H9 (cell line): ENCODE measurements at regions not wholly inside any gene's neighbourhood (a gene's known extent, or its start where the extent isn't known, plus 50 kb on each side); places are given as distances from the start of the nearest gene placed in this dataset.

Experiments used
- DNase-seq: peaks from one replicate; pipeline ENCODE4 v3.0.0-alpha.2; 2017
- H2AFZ ChIP-seq: one replicate; pipeline ENCODE4 v1.6.1; 2013; ENCODE audit warnings: mild to moderate bottlenecking, low read length, control low read depth, moderate library complexity
- H2AK5ac ChIP-seq: 2 replicates; pipeline ENCODE4 v1.6.1; 2013; ENCODE audit warnings: low read length, control low read depth, mixed read lengths; ENCODE audit not compliant: insufficient read length
- H2BK120ac ChIP-seq: one replicate; pipeline ENCODE4 v1.6.1; 2013; ENCODE audit warnings: low read depth, mild to moderate bottlenecking, low read length, control low read depth, inconsistent platforms; ENCODE audit not compliant: poor library complexity, severe bottlenecking
- H2BK12ac ChIP-seq: 2 replicates; pipeline ENCODE4 v1.6.1; 2013; ENCODE audit warnings: low read length, control low read depth, mixed read lengths, low read depth; ENCODE audit not compliant: insufficient read length
- H2BK15ac ChIP-seq: 2 replicates; pipeline ENCODE4 v1.6.1; 2013; ENCODE audit warnings: low read depth, low read length, control low read depth
- H2BK20ac ChIP-seq: one replicate; pipeline ENCODE4 v1.6.1; 2013; ENCODE audit warnings: low read depth, mild to moderate bottlenecking, low read length, control low read depth, inconsistent platforms; ENCODE audit not compliant: poor library complexity, severe bottlenecking
- H2BK5ac ChIP-seq: 2 replicates; pipeline ENCODE4 v1.6.1; 2013; ENCODE audit warnings: low read length, control low read depth, mixed read lengths; ENCODE audit not compliant: insufficient read length
- H3K14ac ChIP-seq: 2 replicates; pipeline ENCODE4 v1.6.1; 2013; ENCODE audit warnings: low read length, control low read depth; ENCODE audit not compliant: insufficient read depth
- H3K18ac ChIP-seq: 2 replicates; pipeline ENCODE4 v1.6.1; 2013; ENCODE audit warnings: low read depth, mild to moderate bottlenecking, mixed read lengths, low read length, control low read depth; ENCODE audit not compliant: insufficient read length
- H3K23ac ChIP-seq: 2 replicates; pipeline ENCODE4 v1.6.1; 2013; ENCODE audit warnings: low read length, control low read depth, mixed read lengths, low read depth; ENCODE audit not compliant: insufficient read length
- H3K23me2 ChIP-seq: 2 replicates; pipeline ENCODE4 v1.6.1; 2013; ENCODE audit warnings: low read depth, mild to moderate bottlenecking, mixed read lengths, low read length, control low read depth; ENCODE audit not compliant: insufficient read length, poor library complexity, severe bottlenecking
- H3K27ac ChIP-seq: 2 replicates; pipeline ENCODE4 v1.5.1; 2013; ENCODE audit warnings: low read length, control low read depth, mixed read lengths, low read depth; ENCODE audit not compliant: insufficient read length
- H3K27me3 ChIP-seq: 2 replicates; pipeline ENCODE4 v1.6.1; 2013; ENCODE audit warnings: low read length, control low read depth, inconsistent platforms; ENCODE audit not compliant: insufficient read depth
- H3K4ac ChIP-seq: 2 replicates; pipeline ENCODE4 v1.6.1; 2013; ENCODE audit warnings: low read depth, mild to moderate bottlenecking, control low read depth, inconsistent platforms, low read length, moderate library complexity
- H3K4me1 ChIP-seq: 2 replicates; pipeline ENCODE4 v1.6.1; 2013; ENCODE audit warnings: low read length, control low read depth, inconsistent platforms; ENCODE audit not compliant: insufficient read depth
- H3K4me2 ChIP-seq: 2 replicates; pipeline ENCODE4 v1.6.1; 2013; ENCODE audit warnings: low read length, control low read depth, mixed read lengths; ENCODE audit not compliant: insufficient read length, insufficient read depth
- H3K56ac ChIP-seq: 2 replicates; pipeline ENCODE4 v1.6.1; 2013; ENCODE audit warnings: low read depth, mild to moderate bottlenecking, mixed read lengths, low read length, control low read depth; ENCODE audit not compliant: insufficient read length
- H3K79me1 ChIP-seq: 2 replicates; pipeline ENCODE4 v1.6.1; 2013; ENCODE audit warnings: low read depth, mild to moderate bottlenecking, moderate library complexity, low read length, control low read depth, inconsistent platforms; ENCODE audit not compliant: insufficient read depth, poor library complexity, severe bottlenecking
- H3K79me2 ChIP-seq: 2 replicates; pipeline ENCODE4 v1.6.1; 2013; ENCODE audit warnings: low read length, control low read depth, inconsistent platforms; ENCODE audit not compliant: insufficient read depth
- H3K9ac ChIP-seq: 2 replicates; pipeline ENCODE4 v1.6.1; 2013; ENCODE audit warnings: low read length, control low read depth, mixed read lengths; ENCODE audit not compliant: insufficient read length; ENCODE audit errors: extremely low read depth
- H3K9me3 ChIP-seq: one replicate; pipeline ENCODE4 v1.6.1; 2013; ENCODE audit warnings: low read depth, low read length, inconsistent platforms; ENCODE audit not compliant: control insufficient read depth
- H3T11ph ChIP-seq: one replicate; pipeline ENCODE4 v1.6.1; 2013; ENCODE audit warnings: mild to moderate bottlenecking, low read length, control low read depth, inconsistent platforms
- H4K20me1 ChIP-seq: one replicate; pipeline ENCODE4 v1.6.1; 2013; ENCODE audit not compliant: control insufficient read depth, insufficient read length, insufficient read depth
- H4K5ac ChIP-seq: 2 replicates; pipeline ENCODE4 v1.6.1; 2013; ENCODE audit warnings: low read depth, mild to moderate bottlenecking, mixed read lengths, low read length, control low read depth; ENCODE audit not compliant: insufficient read length
- H4K8ac ChIP-seq: replicated peaks from 2 replicates; pipeline ENCODE4 v1.6.1; 2013; ENCODE audit warnings: low read length, control low read depth, mixed read lengths, low read depth; ENCODE audit not compliant: insufficient read length
- H4K91ac ChIP-seq: 2 replicates; pipeline ENCODE4 v1.6.1; 2013; ENCODE audit warnings: low read depth, mild to moderate bottlenecking, moderate library complexity, mixed read lengths, low read length, control low read depth; ENCODE audit not compliant: insufficient read length
- H3K27ac Mint-ChIP-seq, 3 experiments: 2 replicates in 2 of 3; 3 replicates in 1 of 3; pipeline ENCODE4 v1.8.0; 2020 to 2021; ENCODE audit warnings: mixed read lengths in 3 of 3, mild to moderate bottlenecking in 1 of 3, moderate library complexity in 1 of 3
- H3K27me3 Mint-ChIP-seq: 2 replicates; pipeline ENCODE4 v1.8.0; 2021; ENCODE audit warnings: low read depth, mild to moderate bottlenecking, moderate library complexity, mixed read lengths
- H3K36me3 Mint-ChIP-seq, 3 experiments: 2 replicates in 2 of 3; 3 replicates in 1 of 3; pipeline ENCODE4 v1.8.0; 2020 to 2021; ENCODE audit warnings: low read depth in 3 of 3, mixed read lengths in 3 of 3; ENCODE audit not compliant: insufficient read depth in 1 of 3
- H3K4me1 Mint-ChIP-seq, 2 experiments: 2 replicates each; pipeline ENCODE4 v1.8.0; 2020; ENCODE audit warnings: mixed read lengths in 2 of 2
- H3K4me3 Mint-ChIP-seq, 2 experiments: 2 replicates in 1 of 2; 3 replicates in 1 of 2; pipeline ENCODE4 v1.8.0; 2020 to 2021; ENCODE audit warnings: mild to moderate bottlenecking in 2 of 2, mixed read lengths in 2 of 2, moderate library complexity in 1 of 2
- H3K9me3 Mint-ChIP-seq, 2 experiments: 2 replicates in 1 of 2; 3 replicates in 1 of 2; pipeline ENCODE4 v1.8.0; 2020; ENCODE audit warnings: mild to moderate bottlenecking in 2 of 2, mixed read lengths in 2 of 2, moderate library complexity in 1 of 2
- WGBS: extraction: QIAGEN DNeasy Blood & Tissue Kit; methylation state at CpG from one replicate; pipeline ENCODE4 v1.1.7; 2013; ENCODE audit warnings: missing lambda C conversion rate, low lambda C conversion rate, mixed read lengths; ENCODE audit not compliant: insufficient read length; ENCODE audit errors: extremely low coverage; 5-methylcytosine and 5-hydroxymethylcytosine counted together
- TF ChIP-seq, protein P1 (sequence below): fragments of 200-600 bp; sonication (generic); conservative IDR thresholded peaks from 3 replicates; pipeline ENCODE4 v1.8.0; 2021; ENCODE audit warnings: antibody characterized with exemption, mild to moderate bottlenecking

DNA sequence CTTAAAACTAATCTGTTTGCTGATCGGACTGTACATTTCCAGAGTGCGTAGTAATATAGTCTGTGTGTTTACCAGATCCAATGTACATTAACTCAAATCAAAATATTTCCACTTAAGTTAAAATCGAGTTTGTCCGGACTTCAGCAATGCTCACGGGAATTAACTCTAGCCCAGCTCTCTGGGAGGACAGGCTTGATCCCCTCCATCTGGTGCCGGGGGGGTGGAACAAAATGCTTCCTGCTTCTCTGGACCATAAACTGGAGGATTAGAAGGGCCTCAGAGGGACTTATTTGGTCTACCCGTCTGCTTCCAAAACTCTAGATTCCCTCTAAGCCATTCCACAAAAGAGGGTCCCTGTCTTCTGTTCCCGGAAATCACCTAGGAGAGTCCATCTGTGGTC lies 511.2 kb downstream of the BUD13 start:
- H3K4me2 ChIP-seq: no peak overlapping the region
- H2BK5ac ChIP-seq: no peak overlapping the region
- no peak overlapping the region for H3K4ac ChIP-seq
- no peak overlapping the region for H3K23ac ChIP-seq
- no peaks in the 10 kb centered on the region for H3K79me2 ChIP-seq
- H3K27me3 ChIP-seq: no peaks in the 10 kb centered on the region
- H2BK15ac ChIP-seq: no peak overlapping the region
- H3K56ac ChIP-seq: no peak overlapping the region
- no peak overlapping the region for H4K5ac ChIP-seq
- Mint-ChIP-seq H3K36me3 (peaks cover 0 to 2% (median 0%) of the 10 kb centered on the region in 3 experiments; a peak in 2 of 7 replicates), H3K27me3 (peaks cover 10% of the 10 kb centered on the region), H3K27ac (no peak overlapping the region), H3K4me3 (no peak overlapping the region), H3K9me3 (no peaks in the 10 kb centered on the region), H3K4me1 (peaks cover 22 to 25% of the 10 kb centered on the region in 2 experiments)
- H2AFZ ChIP-seq: no peak overlapping the region
- no peak overlapping the region for H4K91ac ChIP-seq
- H4K8ac ChIP-seq: no peak overlapping the region
- H3K4me1 ChIP-seq: peaks cover 6% of the 10 kb centered on the region; the same call in 1 of the 2 replicates
- no peaks in the 10 kb centered on the region for H3K79me1 ChIP-seq
- H3K27ac ChIP-seq: no peak overlapping the region
- no peak overlapping the region for H2BK120ac ChIP-seq
- H3K18ac ChIP-seq: no peak overlapping the region
- no peak overlapping the region for H3K9ac ChIP-seq
- no CpG with 5 or more reads among the region's 8 CpGs for WGBS
- H2BK12ac ChIP-seq: no peak overlapping the region
- H3K9me3 ChIP-seq: no peaks in the 10 kb centered on the region
- TF ChIP-seq, protein P1, sequence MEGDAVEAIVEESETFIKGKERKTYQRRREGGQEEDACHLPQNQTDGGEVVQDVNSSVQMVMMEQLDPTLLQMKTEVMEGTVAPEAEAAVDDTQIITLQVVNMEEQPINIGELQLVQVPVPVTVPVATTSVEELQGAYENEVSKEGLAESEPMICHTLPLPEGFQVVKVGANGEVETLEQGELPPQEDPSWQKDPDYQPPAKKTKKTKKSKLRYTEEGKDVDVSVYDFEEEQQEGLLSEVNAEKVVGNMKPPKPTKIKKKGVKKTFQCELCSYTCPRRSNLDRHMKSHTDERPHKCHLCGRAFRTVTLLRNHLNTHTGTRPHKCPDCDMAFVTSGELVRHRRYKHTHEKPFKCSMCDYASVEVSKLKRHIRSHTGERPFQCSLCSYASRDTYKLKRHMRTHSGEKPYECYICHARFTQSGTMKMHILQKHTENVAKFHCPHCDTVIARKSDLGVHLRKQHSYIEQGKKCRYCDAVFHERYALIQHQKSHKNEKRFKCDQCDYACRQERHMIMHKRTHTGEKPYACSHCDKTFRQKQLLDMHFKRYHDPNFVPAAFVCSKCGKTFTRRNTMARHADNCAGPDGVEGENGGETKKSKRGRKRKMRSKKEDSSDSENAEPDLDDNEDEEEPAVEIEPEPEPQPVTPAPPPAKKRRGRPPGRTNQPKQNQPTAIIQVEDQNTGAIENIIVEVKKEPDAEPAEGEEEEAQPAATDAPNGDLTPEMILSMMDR: no peak
- no peak for DNase-seq
- H3T11ph ChIP-seq: no peak overlapping the region
- H4K20me1 ChIP-seq: no peaks in the 10 kb centered on the region
- H3K23me2 ChIP-seq: no peaks in the 10 kb centered on the region
- no peak overlapping the region for H3K14ac ChIP-seq
- no peak overlapping the region for H2BK20ac ChIP-seq
- H2AK5ac ChIP-seq: no peak overlapping the region
